K562 (cell line): ENCODE measurements at regions not wholly inside any gene's neighbourhood (a gene's known extent, or its start where the extent isn't known, plus 50 kb on each side); places are given as distances from the start of the nearest gene placed in this dataset.

Experiments
- CHD7 ChIP-seq: fragments of 200-600 bp; sonication (generic); IDR thresholded peaks from one replicate; pipeline ENCODE4 v1.6.1; 2012; ENCODE audit warnings: mild to moderate bottlenecking, low read depth, low read length, inconsistent platforms
- CXXC5 ChIP-seq: fragments of 250-450 bp; sonication (Bioruptor Pico); IDR thresholded peaks from 2 replicates; pipeline ENCODE4 v1.8.0; 2022; ENCODE audit warnings: inconsistent platforms, mild to moderate bottlenecking, moderate library complexity
- ETV5 ChIP-seq: sonication (generic); formaldehyde crosslinking; IDR thresholded peaks from 2 replicates; pipeline ENCODE4 v1.4.0; 2020; ENCODE audit warnings: low read depth, mild to moderate bottlenecking, missing genetic modification reagents
- FOXA1 ChIP-seq: fragments of 450-650 bp; IDR thresholded peaks from 2 replicates; pipeline ENCODE4 v1.6.1; 2016; ENCODE audit warnings: mild to moderate bottlenecking, borderline replicate concordance
- HDAC6 ChIP-seq: IDR thresholded peaks from 2 replicates; pipeline ENCODE4 v1.6.1; 2012; ENCODE audit warnings: low read depth, mild to moderate bottlenecking, control low read depth, inconsistent platforms, low read length, moderate library complexity
- MTA1 ChIP-seq: fragments of 450-650 bp; IDR thresholded peaks from 2 replicates; pipeline ENCODE4 v1.6.1; 2017; ENCODE audit warnings: borderline replicate concordance
- NCOA6 ChIP-seq: fragments of 450-650 bp; IDR thresholded peaks from 2 replicates; pipeline ENCODE4 v1.6.1; 2017; ENCODE audit warnings: mild to moderate bottlenecking
- NFRKB ChIP-seq: fragments of 450-650 bp; IDR thresholded peaks from 2 replicates; pipeline ENCODE4 v1.6.1; 2016; ENCODE audit warnings: low read depth
- SNRNP70 ChIP-seq: fragments of 200-400 bp; formaldehyde crosslinking; optimal IDR thresholded peaks from 2 replicates; pipeline ENCODE3; 2017; ENCODE audit warnings: low read depth, low read length
- THRAP3 ChIP-seq: fragments of 450-650 bp; IDR thresholded peaks from 2 replicates; pipeline ENCODE4 v1.6.1; 2016; ENCODE audit warnings: mild to moderate bottlenecking, inconsistent platforms, borderline replicate concordance
- ZC3H8 ChIP-seq: fragments of 450-650 bp; IDR thresholded peaks from 2 replicates; pipeline ENCODE4 v1.6.1; 2017
- ZNF518B ChIP-seq: fragments of 250-450 bp; sonication (Bioruptor Pico); IDR thresholded peaks from 2 replicates; pipeline ENCODE4 v1.5.0; 2021; ENCODE audit warnings: mild to moderate bottlenecking, moderate library complexity
- ZNF589 ChIP-seq: fragments of 200-800 bp; sonication (Bioruptor generic); IDR thresholded peaks from 2 replicates; pipeline ENCODE4 v1.6.1; 2016; ENCODE audit warnings: low read depth, missing genetic modification characterization, missing compliant biosample characterization
- ZNF766 ChIP-seq: fragments of 200-800 bp; sonication (Bioruptor generic); conservative IDR thresholded peaks from 2 replicates; pipeline ENCODE4 v1.6.1; 2016; ENCODE audit warnings: missing genetic modification characterization, missing compliant biosample characterization

- TF ChIP-seq CHD7 (no peak), ZNF589 (CRISPR knock-in tag) (peak; percentile 21), NFRKB (peak; percentile 65), CXXC5 (peak; percentile 98), THRAP3 (no peak; the same call in 1 of the 2 replicates), ETV5 (CRISPR knock-in tag) (peak; percentile 88), HDAC6 (no peak), SNRNP70 (no peak), ZC3H8 (no peak), FOXA1 (no peak), MTA1 (peak; percentile 78), ZNF518B (CRISPR knock-in tag) (no peak), NCOA6 (no peak), ZNF766 (no peak)
These were observed 132.6 kb upstream of the HES1 start (continued) for GRCh38 chr3:194003114-194004057.
